WI38 (cell line): ENCODE measurements at regions not wholly inside any gene's neighbourhood (a gene's known extent, or its start where the extent isn't known, plus 50 kb on each side); places are given as distances from the start of the nearest gene placed in this dataset.

Experiments
- H3K4me3 ChIP-seq: 2 replicates; pipeline ENCODE4 v1.5.1; 2011; ENCODE audit warnings: low read depth, mild to moderate bottlenecking, control low read depth, low read length
- CTCF ChIP-seq: IDR thresholded peaks from 2 replicates; pipeline ENCODE4 v1.5.1; 2012; ENCODE audit warnings: low read depth, mild to moderate bottlenecking, control low read depth, low read length

- no peak for TF ChIP-seq CTCF
- H3K4me3 ChIP-seq = peak overlapping the region; percentile 12; the same call in 1 of the 2 replicates
Measured at GRCh38 chr17:13785981-13786598, 184.4 kb upstream of the HS3ST3A1 start.

- no peak for TF ChIP-seq CTCF
- no peak overlapping the region for H3K4me3 ChIP-seq
Measured at GRCh38 chr17:13787636-13788035, 185.9 kb upstream of the HS3ST3A1 start.

GRCh38 chr17:13788385-13788784 is 186.7 kb upstream of the HS3ST3A1 start:
- no peak overlapping the region for H3K4me3 ChIP-seq
- no peak for TF ChIP-seq CTCF

GRCh38 chr17:13792314-13792713 is 190.6 kb upstream of the HS3ST3A1 start:
- TF ChIP-seq CTCF = no peak
- no peak overlapping the region for H3K4me3 ChIP-seq

GRCh38 chr17:13793951-13794350 is 192.2 kb upstream of the HS3ST3A1 start:
- no peak overlapping the region for H3K4me3 ChIP-seq
- no peak for TF ChIP-seq CTCF

GRCh38 chr17:13797863-13798262 is 196.1 kb upstream of the HS3ST3A1 start:
- no peak overlapping the region for H3K4me3 ChIP-seq
- TF ChIP-seq CTCF = no peak

- H3K4me3 ChIP-seq = no peak overlapping the region
- TF ChIP-seq CTCF = no peak
Measured at GRCh38 chr17:13806092-13806491, 204.4 kb upstream of the HS3ST3A1 start.
